HPDE6-E6E7 (cell line): ENCODE measurements at regions not wholly inside any gene's neighbourhood (a gene's known extent, or its start where the extent isn't known, plus 50 kb on each side); places are given as distances from the start of the nearest gene placed in this dataset.
"Not testable (repeated sequence)": the region's sequence is repeated elsewhere in the genome, so short reads cannot be mapped to it uniquely, and the experiment has no call there.

ENCODE experiments used
- DNase-seq: peaks from one replicate; pipeline ENCODE4 v3.0.0; 2011; ENCODE audit warnings: missing footprints; ENCODE audit errors: extremely low spot score

DNA sequence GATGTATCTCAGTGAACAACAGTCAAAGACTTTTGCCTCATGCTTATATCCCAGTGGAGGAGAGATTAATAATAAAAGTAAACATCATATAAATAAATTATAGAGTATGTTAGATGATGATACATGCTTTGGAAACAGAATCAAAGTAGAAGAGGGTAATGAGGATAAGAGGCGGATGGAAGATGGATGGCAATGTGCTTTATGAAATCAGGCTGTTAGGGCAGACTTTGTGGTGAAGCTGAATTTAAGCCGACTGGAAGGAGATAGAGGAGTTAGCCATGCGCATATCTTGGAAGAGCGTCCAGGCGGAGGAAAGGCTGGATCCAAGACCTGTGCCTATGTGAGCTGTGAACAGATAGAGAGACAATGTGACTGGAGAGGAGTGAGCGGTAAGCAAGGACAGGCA, 74.9 kb upstream of the GUCY1A1 start:
- no peak for DNase-seq

DNA sequence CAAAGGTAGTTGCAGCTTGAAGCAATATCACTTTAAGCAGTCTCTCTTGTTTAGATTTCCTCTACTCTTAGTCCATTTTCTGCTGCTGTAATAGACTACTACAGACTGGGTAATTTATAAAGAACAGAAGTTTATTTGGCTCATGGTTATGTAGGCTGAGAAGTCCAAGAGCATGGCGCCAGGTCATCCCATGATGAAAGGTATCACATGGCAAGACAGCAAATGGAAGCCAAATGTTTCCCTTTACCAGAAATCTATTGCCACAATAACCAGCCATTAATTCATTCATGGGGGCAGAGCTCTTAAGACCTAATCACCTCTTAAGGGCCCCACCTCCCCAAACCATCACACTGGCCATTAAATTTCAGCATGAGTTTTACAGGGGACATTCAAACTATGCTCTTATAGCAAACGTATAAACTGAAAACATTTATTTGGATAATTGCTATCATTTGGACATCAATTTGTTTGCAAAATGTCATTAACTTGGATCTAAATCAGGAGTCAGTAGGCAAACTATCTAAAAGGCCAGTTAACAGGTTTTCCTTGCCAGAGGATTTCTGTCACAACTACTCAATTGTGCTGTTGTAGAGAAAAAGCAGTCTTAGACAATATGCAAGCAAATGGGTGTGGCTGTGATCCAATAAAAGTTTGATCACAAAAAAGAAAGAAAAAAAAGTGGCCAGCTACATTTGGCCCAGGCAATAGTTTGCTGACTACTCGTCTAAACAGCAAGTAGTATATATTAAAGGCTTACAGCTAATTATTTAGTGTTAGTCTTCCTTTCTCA, 75.7 kb upstream of the GUCY1A1 start:
- no peak for DNase-seq

DNA sequence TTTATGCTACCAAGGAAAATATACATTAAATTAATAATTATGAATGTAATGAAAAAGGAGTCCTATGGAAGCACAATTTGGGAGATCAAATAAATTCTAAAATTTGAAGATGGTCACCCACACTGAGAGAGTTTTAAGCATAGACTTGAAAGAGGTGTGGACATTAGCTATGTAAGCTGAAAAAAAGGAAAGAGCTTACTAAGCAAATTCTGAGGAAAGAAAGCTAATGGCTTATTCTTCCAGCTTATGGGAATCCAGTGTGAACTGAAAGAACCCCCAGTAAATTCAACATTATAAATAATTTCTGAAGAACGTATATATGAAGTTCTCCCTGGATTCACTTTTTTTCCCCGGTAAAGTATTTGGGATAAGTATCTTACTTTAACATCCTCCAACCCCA, 78.2 kb upstream of the GUCY1A1 start:
- DNase-seq: no peak

DNA sequence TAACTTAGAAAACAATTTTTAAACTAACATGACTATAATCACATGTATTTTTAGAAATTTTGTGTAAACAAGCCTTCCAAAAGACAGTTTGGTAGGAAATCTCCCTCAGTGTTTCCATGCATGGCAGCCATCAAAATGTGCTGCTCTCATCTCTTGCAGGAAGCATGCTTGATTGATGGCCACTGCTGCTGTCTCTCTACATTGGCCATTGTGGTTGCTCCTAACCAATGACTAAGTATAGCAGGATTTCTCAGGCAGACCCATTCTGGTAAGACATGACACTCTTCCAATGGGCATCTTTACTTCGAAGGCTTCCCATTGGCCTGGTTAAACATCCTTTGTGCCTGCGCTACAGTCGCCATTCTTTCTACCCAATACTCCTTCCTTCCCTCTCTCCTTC, 78.9 kb upstream of the GUCY1A1 start:
- DNase-seq: no peak

DNA sequence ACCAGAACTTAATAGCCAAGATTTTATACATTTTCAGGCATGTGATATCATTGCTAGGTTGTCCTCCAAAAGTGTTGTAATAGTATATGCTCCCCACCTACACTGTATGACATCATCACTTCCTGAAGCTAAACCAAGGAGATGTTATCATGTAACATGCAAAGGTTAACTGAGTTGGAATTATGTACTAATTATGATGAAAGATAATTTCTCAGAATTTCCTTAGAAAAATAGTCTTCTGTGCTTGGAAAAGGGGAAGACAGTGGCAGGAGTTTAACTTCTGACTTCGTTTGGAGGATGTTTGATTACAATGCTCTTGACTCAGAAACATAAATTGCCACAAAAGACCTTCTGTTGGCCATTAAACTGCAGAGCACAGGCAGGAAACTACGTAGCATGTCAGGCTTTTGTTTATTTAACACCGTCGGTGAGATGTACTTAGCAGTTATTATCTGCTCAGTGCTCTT, 83.6 kb upstream of the GUCY1A1 start:
- no peak for DNase-seq

DNA sequence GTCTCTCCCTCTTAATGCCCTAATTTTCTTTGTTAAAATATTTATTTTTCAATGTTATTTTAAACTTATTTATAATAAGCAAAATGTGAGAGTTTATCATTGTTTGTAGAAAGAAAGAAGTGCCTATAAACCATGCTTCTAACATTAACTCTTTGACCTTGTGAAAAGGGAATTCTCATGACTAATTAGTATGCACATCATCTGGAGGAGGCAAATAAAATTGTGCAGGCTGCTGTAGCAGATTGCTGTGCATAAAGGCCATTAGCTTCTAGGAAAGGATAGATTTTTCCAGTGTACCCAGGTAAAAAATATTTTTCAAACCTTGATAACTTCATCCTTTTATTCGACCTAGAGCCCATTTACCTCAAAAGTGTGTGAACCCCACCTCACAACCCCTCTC, 84.6 kb upstream of the GUCY1A1 start:
- DNase-seq: no peak

DNA sequence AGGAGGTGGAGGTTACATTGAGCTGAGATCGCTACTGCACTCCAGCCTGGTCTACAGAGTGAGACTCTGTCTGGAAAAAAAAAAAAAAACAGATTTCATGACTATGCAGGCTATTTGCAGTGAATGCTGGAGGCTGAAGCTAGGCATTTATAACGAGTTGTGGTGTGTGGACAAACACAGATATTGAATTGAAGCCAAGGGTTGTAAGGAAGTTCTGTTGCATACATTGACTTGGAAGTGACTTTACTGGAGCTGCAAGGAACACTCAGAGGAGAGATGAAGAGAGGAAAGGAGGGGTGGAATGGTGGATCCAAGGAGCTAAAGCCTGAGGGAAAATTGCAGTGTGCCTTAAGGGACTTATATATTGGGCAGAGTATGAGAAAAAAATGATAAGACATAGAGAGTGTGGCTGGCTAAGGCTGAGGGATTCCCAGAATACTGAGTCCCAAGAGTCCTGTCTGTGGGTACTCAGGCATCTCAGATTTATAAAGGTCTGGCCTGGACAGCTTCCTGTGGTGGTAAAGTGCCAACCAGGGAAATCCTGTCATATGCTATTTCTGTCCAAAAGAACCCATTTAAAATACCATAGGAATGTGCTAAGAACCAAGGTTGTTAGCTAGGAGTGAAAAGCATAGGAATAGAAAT, 87.8 kb upstream of the GUCY1A1 start:
- DNase-seq: no peak

DNA sequence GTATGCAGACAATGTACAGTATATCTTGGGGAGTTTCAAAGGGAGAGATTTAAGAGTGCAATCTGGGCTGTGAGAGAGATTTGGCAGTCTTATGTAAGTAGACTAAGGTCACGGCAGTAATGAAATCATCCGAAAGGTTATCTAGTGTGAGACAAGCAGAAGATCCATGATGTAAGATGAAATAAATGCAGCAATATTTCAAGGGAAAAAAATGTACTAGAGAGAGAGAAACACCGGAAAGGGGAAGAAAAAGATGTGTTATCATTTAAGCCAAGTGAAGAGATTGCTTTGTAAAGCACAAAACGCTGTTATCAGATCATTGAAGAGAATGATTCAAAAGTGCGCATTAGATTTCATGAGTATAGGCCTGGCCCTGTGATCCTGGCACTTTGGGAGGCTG, 88.4 kb upstream of the GUCY1A1 start:
- DNase-seq: no peak

DNA sequence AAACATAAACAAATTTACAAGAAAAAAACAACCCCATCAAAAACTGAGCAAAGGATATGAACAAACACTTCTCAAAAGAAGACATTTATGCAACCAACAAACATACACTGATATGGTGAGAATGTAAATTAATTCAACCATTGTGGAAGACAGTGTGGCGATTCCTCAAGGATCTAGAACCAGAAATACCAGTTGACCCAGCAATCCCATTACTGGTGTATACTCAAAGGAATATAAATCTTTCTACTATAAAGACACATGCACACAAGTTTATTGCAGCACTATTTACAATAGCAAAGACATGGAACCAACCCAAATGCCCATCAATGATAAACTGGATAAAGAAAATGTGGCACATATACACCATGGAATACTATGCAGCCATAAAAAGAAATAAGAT, 92.3 kb upstream of the GUCY1A1 start:
- DNase-seq: not testable (repeated sequence)

DNA sequence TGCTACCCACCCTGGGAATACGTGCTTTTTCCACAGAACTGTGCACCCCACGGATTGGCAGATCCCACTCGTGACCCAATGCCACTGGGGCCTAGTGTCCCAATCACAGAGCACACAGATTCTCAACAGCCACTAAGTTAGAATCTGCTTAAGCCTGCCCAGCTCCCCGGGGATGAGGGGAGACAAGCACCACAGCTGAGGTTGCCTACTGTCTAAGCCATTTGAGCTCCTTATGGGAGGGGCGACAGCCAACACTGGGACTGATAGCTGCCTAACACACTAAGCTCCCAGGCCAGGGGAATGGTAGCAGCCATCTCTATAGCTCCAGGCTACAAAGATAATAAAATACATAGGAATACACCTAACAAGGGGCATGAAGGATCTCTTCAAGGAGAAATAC, 93.5 kb upstream of the GUCY1A1 start:
- no peak for DNase-seq

DNA sequence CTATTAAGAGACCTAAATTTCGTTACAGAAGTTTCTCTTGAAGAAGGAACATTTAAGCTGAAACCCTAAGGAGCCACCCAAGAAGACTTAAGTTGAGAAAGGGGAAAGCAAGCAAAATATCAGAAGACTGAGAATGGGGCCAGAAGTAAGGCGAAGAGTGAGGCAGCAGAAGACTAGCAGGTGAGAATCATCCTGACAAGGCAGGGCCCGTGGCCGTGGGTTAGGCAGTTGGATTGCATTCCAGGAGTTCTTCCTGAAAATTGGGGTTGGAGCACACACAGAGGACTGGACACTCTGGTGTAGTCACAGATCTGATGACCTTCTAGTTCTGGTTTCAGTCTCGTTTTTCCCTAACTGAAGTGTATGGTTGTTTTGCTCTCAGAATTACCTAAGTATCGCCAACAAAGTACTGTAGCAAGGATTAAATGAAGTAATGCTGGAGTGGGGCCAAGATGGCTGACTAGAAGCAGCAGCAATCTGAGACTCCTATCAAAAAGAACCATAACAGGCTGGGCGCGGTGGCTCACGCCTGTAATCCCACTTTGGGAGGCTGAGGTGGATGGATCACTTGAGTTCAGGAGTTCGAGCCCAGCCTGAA, 94.4 kb upstream of the GUCY1A1 start:
- no peak for DNase-seq

DNA sequence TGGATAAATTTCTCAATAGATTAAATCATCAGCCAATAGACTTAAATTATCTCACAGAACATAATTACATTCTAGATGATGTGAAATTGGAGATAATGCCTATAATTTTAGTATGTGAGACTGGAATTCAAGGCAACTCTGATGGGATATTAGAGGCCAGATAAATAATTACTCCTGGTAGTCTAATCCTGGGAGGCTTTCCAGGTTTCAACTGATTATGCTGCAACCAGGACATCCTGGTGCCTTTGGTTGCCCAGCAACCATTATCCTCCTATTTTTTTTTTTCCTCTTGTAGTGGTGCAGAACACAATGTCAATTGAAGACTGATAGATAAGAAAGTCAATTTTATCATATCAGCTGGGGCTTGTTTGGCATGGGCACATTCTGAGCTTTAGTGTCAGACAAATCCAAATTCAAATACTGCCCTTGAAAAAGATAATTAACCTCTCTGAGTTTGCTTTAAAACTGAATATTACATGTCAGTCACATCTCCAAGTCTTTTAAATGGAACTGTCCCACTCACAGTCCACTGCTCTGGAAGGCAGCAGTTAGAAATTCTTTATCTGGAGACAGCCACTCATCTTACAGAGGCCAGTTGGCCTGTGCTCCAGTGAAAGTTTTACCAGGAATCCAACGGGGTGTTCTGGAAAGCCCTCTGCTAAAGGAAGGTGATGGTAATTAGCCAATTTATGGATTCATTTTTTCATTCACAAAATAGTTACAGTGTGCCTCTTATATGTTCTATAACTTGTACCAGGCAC, 95.3 kb upstream of the GUCY1A1 start:
- DNase-seq: no peak

DNA sequence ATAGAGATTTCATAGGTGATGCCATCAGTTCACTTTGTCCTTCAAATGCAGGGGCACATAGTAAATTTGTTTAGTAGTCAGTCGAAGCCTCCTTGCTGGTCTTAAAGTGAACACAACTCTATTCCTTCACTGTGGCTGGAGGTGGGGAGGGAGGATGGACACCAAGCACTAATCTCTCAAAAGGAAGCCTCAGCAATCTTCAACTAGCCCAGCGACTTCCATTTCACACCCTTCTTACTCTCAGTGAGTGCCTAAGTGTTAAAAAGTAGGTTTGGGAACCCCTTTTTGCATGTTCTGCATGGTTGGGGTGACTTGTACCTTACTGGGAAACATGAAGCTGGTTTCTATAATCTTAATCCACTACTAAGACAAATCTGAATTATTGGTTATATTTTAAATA, 96.0 kb upstream of the GUCY1A1 start:
- DNase-seq: no peak

DNA sequence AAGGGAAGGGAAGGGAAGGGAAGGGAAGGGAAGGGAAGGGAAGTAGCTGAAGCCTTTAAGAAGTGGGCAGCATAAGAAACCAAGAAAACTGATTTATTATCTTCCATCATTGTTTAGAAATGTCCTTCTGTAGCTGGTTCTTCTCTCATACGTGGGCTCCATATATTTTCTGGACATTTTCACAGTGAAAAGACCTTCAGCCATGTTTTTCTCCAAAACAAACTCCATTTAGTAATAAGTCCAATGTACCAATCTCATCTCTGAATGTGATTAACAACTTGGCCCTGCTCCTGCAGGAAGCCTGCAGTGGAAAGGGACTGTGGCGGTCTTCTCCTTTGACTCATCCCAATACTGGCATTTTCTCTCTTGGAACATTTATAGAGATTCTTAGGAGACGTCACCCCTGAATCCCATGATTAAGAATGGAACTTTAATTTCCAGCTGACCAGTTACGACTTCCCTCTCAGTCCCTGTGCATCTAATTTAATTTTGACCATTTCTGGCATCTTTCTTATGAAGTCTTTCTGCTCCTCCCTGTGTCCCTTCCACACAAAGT, 96.6 kb upstream of the GUCY1A1 start:
- no peak for DNase-seq

DNA sequence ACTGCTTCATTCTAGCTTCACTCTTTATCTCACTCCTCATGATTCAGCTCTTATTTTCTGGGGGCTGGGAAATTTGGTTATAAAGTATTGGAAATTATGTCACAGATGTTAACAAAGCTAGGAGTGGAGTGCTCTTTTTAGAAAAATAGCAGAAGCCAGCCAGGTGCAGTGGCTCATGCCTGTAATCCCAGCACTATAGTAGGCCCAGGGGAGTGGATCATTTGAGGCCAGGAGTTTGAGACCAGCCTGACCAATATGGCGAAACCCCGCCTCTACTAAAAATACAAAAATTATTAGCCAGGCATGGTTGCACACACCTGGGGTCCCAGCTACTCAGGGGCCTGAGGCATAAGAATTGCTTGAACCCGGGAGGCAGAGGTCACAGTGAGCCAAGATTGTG, 97.2 kb upstream of the GUCY1A1 start:
- DNase-seq: no peak

DNA sequence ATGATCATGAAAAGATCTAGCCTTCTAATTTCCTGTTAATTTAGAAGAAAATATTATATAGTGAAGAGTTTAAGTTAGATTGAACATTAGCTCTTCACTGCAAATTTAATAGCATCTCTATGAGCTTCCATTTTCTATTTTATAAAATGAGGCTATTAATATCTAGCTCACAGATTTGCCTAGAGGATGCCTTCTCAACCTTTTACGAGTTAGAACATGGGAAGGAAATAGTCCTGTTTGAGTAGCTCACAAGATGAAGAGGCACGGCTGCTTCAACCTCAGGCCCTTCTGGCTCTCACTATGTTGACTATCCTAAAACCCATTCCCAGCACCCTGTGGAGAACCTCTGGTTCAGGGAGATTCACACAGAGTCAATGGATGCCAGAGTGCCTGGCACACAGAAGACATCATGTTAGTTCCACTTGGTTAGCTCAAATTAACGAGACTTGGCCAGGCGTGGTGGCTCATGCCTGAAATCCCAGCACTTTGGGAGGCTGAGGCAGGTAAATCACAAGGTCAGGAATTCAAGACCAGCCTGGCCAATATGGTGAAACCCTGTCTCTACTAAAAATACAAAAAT, 97.9 kb upstream of the GUCY1A1 start:
- DNase-seq: no peak

DNA sequence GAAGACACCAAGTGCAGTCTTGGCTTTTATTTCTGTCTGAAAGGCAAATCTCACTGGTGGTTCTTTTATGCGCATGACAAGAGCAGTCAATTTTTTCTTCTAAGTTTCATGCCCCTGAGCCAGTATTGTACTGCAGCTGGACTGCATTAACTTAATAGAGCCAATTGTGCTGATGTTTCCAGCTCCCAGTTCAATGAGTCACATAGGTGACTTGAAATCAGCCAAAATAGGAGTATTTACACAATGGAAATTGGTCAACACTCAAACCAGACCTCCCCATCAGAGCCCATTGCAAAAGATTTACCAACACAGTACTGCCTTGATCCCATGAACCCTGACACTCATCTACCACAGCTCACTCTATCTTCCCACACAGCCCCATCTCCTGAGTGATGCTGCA, 100.3 kb upstream of the GUCY1A1 start:
- no peak for DNase-seq

DNA sequence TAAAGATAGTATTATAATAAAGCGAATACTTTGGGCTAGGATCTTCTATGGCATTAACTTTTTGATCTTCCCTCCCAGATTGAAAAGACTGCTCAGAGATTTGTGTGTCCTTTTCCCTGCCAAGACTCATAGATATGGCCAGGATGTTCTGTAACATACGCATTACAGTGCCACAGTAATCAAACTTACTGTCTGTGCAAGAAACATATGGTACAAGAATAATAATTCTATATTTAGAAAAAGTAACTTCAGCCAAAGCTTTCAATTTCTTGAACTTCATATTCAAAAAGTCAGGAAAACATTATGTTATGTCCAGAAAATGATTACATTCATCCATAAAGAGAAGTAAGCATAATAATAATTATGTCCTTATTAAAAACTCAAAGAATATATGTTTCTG, 100.9 kb upstream of the GUCY1A1 start:
- DNase-seq: no peak

DNA sequence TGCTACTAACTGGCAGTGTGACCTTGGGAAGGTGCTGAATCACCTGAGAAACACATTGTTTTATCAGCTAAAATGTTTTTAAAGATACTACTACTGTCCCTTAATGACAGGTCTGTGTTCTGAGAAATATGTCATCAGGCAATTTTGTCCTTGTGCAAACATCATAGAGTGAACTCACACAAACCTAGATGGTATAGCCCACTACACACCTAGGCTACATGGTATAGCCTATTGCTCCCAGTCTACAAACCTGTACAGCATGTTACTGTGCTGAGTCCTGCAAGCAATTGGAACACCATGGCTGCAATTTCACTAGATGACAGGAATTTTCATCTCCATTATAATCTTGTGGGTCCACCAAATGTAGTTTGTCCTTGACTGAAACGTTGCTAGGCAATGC, 101.3 kb upstream of the GUCY1A1 start:
- no peak for DNase-seq

DNA sequence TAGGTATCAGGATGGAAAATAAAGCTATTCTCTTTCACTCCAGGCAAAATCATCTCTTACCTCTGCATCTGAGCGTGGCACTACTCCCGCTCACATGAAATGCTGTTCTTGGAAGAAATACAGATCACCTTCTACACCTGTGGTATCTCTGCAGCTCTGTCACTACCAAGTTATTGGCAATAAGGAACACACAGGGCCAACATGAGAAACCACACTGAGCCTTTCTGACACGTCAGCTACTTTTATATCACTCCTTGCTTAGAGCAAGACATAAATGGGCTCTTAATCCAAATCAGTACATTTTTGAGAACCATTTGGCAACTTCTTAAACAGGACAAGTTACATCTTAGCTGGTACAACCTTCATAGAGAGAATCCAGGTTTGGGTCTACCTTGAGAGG, 101.8 kb upstream of the GUCY1A1 start:
- DNase-seq: no peak

DNA sequence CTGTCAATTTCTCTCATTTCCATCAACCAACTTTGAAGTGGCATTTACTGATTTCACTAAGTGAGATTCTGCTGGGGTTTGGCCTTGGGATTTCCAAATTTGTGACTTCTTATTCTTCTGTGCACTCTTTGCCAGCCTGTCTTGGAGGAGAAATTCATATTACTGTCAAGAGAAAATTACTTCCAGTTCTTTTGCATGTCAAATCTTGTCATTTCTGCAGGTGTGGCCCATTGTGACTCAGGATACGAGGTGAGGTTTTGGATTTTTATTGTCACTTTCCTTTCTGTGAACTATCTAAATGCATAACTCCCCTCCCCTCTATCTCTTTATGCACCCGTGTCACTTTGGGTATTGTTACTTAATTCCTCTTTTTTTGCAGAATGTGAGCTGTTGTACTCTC, 102.6 kb upstream of the GUCY1A1 start:
- no peak for DNase-seq

DNA sequence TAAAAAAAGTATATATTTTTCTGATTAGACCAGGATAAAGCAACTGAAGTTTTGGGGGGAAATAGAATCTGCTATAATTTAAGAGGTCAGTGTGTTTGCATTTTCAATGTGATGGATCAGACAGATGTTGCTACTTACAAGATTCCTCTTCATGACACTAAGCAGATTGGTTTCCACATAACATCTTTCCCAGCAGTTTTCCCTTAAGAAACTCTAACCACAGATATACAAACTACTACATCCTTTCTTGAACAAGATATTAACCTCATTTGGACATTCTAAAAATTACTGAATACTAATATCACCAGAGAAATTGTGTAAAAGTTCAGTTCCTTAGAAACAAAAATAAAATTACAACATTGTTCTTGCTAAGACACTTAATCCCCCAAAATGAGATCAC, 106.7 kb upstream of the GUCY1A1 start:
- DNase-seq: no peak
